ENCODE measurements at regions not wholly inside any gene's neighbourhood (a gene's known extent, or its start where the extent isn't known, plus 50 kb on each side); places are given as distances from the start of the nearest gene placed in this dataset.

DNA sequence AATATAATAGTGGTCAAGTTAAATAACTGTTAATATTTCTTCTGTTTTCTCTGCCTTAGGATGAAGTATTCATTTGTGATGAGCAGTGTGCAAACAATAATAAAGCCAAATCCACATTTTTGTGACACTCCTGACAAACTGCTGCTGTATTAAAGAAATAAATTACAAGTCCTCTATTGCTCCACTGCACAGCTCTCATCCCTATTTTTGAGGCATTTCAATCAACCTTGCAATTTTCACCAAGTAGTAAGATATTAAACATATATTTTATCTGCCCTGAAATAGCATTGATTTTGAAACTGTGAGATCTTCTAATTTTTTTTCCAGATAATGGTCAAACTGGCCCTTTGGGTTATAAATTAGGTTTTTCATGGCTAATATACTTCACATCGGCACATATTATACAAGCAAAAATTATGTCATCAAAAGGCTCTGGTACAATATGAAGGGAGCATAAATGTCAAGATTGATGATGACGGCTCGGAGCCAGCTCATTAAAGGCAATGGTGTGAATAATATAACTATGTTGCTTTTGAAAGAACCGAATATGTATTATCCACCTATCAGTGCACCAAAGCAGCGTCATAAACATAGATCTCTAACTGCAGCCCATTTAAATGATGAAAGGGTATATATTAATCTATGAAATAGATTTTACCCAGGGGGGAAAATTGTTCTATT, 764.9 kb downstream of the DNAH5 start:
- H3K4me2 ChIP-seq (ENCODE audit: low read length) = no peak overlapping the region
- H3K79me2 ChIP-seq (ENCODE audit: control insufficient read depth, low read length) = no peaks in the 10 kb centered on the region
- H3K27ac ChIP-seq (ENCODE audit: low read depth, low read length) = no peak overlapping the region
- H3K4me1 ChIP-seq (ENCODE audit: control insufficient read depth, low read length) = no peaks in the 10 kb centered on the region
- no peaks in the 10 kb centered on the region for H3K27me3 ChIP-seq (ENCODE audit: control insufficient read depth, low read length)
- no peaks in the 10 kb centered on the region for H3F3A ChIP-seq (ENCODE audit: control insufficient read depth, insufficient read depth)
- no peaks in the 10 kb centered on the region for H3K9me2 ChIP-seq (replicated peaks; ENCODE audit: control insufficient read depth, low read length)
- H3K9me3 ChIP-seq (ENCODE audit: control insufficient read depth, insufficient read depth, low read length) = no peaks in the 10 kb centered on the region
- no peak for TF ChIP-seq EZH2phosphoT487 (IDR thresholded peaks at IDR 0.05; ENCODE audit: borderline replicate concordance, low read length)
- TF ChIP-seq, protein P1, sequence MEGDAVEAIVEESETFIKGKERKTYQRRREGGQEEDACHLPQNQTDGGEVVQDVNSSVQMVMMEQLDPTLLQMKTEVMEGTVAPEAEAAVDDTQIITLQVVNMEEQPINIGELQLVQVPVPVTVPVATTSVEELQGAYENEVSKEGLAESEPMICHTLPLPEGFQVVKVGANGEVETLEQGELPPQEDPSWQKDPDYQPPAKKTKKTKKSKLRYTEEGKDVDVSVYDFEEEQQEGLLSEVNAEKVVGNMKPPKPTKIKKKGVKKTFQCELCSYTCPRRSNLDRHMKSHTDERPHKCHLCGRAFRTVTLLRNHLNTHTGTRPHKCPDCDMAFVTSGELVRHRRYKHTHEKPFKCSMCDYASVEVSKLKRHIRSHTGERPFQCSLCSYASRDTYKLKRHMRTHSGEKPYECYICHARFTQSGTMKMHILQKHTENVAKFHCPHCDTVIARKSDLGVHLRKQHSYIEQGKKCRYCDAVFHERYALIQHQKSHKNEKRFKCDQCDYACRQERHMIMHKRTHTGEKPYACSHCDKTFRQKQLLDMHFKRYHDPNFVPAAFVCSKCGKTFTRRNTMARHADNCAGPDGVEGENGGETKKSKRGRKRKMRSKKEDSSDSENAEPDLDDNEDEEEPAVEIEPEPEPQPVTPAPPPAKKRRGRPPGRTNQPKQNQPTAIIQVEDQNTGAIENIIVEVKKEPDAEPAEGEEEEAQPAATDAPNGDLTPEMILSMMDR (IDR thresholded peaks at IDR 0.05; ENCODE audit: low read depth, low read length, poor library complexity, severe bottlenecking) = no peak
- H3K4me3 ChIP-seq (ENCODE audit: low read length) = no peak overlapping the region
- no peaks in the 10 kb centered on the region for H4K20me1 ChIP-seq (ENCODE audit: control insufficient read depth, insufficient read depth, low read depth, low read length)
- H3K36me3 ChIP-seq (ENCODE audit: control insufficient read depth, low read length) = no peaks in the 10 kb centered on the region

DNA sequence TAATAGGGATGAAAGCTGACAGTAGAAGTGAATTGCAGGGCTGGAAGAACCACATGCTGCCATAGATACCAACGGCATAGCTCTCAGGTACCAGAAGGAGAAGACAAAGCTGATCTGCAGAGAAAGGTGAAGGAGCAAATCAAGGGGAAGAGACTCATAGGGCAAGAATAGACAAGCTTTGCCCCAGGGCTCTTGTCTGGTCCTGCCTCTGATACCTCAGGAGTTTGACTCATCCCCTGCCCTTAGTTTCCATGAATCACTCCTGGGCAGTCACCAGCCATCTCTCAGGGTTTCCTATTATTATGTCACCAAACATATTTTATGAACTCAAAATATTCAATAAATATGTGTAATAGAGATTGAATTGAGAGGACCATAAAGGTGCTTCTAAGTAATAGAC, 800.9 kb downstream of the DNAH5 start:
- Histone ChIP-seq H3K27ac (ENCODE audit: low read depth, low read length) (no peak overlapping the region), H3F3A (ENCODE audit: control insufficient read depth, insufficient read depth) (no peaks in the 10 kb centered on the region), H3K36me3 (ENCODE audit: control insufficient read depth, low read length) (no peaks in the 10 kb centered on the region), H3K4me2 (ENCODE audit: low read length) (no peak overlapping the region), H3K9me3 (ENCODE audit: control insufficient read depth, insufficient read depth, low read length) (no peaks in the 10 kb centered on the region), H3K79me2 (ENCODE audit: control insufficient read depth, low read length) (no peaks in the 10 kb centered on the region), H4K20me1 (ENCODE audit: control insufficient read depth, insufficient read depth, low read depth, low read length) (no peaks in the 10 kb centered on the region), H3K27me3 (ENCODE audit: control insufficient read depth, low read length) (no peaks in the 10 kb centered on the region), H3K4me3 (ENCODE audit: low read length) (no peak overlapping the region), H3K4me1 (ENCODE audit: control insufficient read depth, low read length) (no peaks in the 10 kb centered on the region), H3K9me2 (replicated peaks; ENCODE audit: control insufficient read depth, low read length) (no peaks in the 10 kb centered on the region)
- TF ChIP-seq, protein P1 (IDR thresholded peaks at IDR 0.05; ENCODE audit: low read depth, low read length, poor library complexity, severe bottlenecking) = no peak
- TF ChIP-seq EZH2phosphoT487 (IDR thresholded peaks at IDR 0.05; ENCODE audit: borderline replicate concordance, low read length) = no peak

DNA sequence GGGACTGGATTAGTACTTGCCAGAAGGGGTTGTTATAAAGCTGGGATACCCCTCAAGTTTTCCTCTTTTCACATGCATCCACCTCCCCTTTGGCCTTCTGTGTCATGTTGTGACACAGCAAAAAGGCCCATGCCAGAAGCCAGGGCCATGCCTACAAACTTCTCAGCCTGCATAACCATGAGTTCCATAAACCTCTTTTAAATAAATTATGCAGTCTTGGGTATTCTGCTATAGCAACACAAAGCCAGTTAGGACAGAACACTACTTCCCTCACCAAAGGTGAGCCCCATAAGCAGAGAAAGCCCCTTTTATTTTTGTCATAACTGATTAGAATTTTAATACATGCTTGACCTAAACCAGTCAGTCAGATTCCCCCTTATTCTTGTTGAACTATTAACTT, 801.3 kb downstream of the DNAH5 start:
- Histone ChIP-seq H3K27ac (ENCODE audit: low read depth, low read length) (no peak overlapping the region), H3K9me2 (replicated peaks; ENCODE audit: control insufficient read depth, low read length) (no peaks in the 10 kb centered on the region), H3K36me3 (ENCODE audit: control insufficient read depth, low read length) (no peaks in the 10 kb centered on the region), H3F3A (ENCODE audit: control insufficient read depth, insufficient read depth) (no peaks in the 10 kb centered on the region), H3K4me2 (ENCODE audit: low read length) (no peak overlapping the region), H3K27me3 (ENCODE audit: control insufficient read depth, low read length) (no peaks in the 10 kb centered on the region), H4K20me1 (ENCODE audit: control insufficient read depth, insufficient read depth, low read depth, low read length) (no peaks in the 10 kb centered on the region), H3K9me3 (ENCODE audit: control insufficient read depth, insufficient read depth, low read length) (no peaks in the 10 kb centered on the region), H3K79me2 (ENCODE audit: control insufficient read depth, low read length) (no peaks in the 10 kb centered on the region), H3K4me1 (ENCODE audit: control insufficient read depth, low read length) (no peaks in the 10 kb centered on the region), H3K4me3 (ENCODE audit: low read length) (no peak overlapping the region)
- no peak for TF ChIP-seq EZH2phosphoT487 (IDR thresholded peaks at IDR 0.05; ENCODE audit: borderline replicate concordance, low read length)
- TF ChIP-seq, protein P1 (IDR thresholded peaks at IDR 0.05; ENCODE audit: low read depth, low read length, poor library complexity, severe bottlenecking) = no peak

Measured in DOHH2 (cell line).